ENCODE measurements at regions not wholly inside any gene's neighbourhood (a gene's known extent, or its start where the extent isn't known, plus 50 kb on each side); places are given as distances from the start of the nearest gene placed in this dataset.

GRCh38 chr14:35229792-35230089 is 62.4 kb upstream of the PSMA6 start:
- Mint-ChIP-seq H3K27ac (peak overlapping the region; percentile 24), H3K36me3 (peaks cover 3% of the 10 kb centered on the region), H3K4me1 (peaks cover 23% of the 10 kb centered on the region), H3K9me3 (no peaks in the 10 kb centered on the region), H3K4me3 (no peak overlapping the region), H3K27me3 (no peaks in the 10 kb centered on the region)
- DNase-seq (no peak), ATAC-seq (ENCODE audit: low read depth) (no peak)
- POLR2A ChIA-PET: interaction anchor here (0.6 to 3.3 kb wide), 4 partner anchors 29 to 174 kb away, joined by 4 to 33 read pairs (median 8); partner anchors contain the start of gene NFKBIA

GRCh38 chr14:35231207-35231760 is 60.9 kb upstream of the PSMA6 start:
- H3K36me3 Mint-ChIP-seq: peaks cover 5% of the 10 kb centered on the region
- no peak overlapping the region for H3K27ac Mint-ChIP-seq
- ATAC-seq (ENCODE audit: low read depth) (no peak), DNase-seq (no peak)
- H3K4me1 Mint-ChIP-seq: peaks cover 23% of the 10 kb centered on the region
- H3K9me3 Mint-ChIP-seq: no peaks in the 10 kb centered on the region
- no peak overlapping the region for H3K4me3 Mint-ChIP-seq
- POLR2A ChIA-PET: interaction anchor here (0.6 to 3.3 kb wide), 7 partner anchors 10 to 638 kb away, joined by 3 to 33 read pairs (median 5); partner anchors contain the start of genes NFKBIA and PSMA6
- no peaks in the 10 kb centered on the region for H3K27me3 Mint-ChIP-seq

- Mint-ChIP-seq H3K4me1 (peaks cover 23% of the 10 kb centered on the region), H3K27ac (no peak overlapping the region), H3K27me3 (no peaks in the 10 kb centered on the region), H3K36me3 (peaks cover 11% of the 10 kb centered on the region), H3K4me3 (no peak overlapping the region), H3K9me3 (no peaks in the 10 kb centered on the region)
- DNase-seq: no peak
- ATAC-seq (ENCODE audit: low read depth): no peak
- POLR2A ChIA-PET: interaction anchor here (0.6 kb wide), 1 partner anchor 182 kb away, joined by 3 read pairs; no protein-coding TSS in a partner anchor
Observed at GRCh38 chr14:35234012-35234805, 58.0 kb upstream of the PSMA6 start.

- DNase-seq (no peak), ATAC-seq (ENCODE audit: low read depth) (no peak)
- POLR2A ChIA-PET: interaction anchor here (0.6 to 1.1 kb wide), 4 partner anchors 50 to 181 kb away, joined by 3 to 10 read pairs (median 4); no protein-coding TSS in a partner anchor
- peaks cover 12% of the 10 kb centered on the region for H3K36me3 Mint-ChIP-seq
- no peaks in the 10 kb centered on the region for H3K27me3 Mint-ChIP-seq
- no peak overlapping the region for H3K27ac Mint-ChIP-seq
- no peaks in the 10 kb centered on the region for H3K9me3 Mint-ChIP-seq
- peaks cover 16% of the 10 kb centered on the region for H3K4me1 Mint-ChIP-seq
- H3K4me3 Mint-ChIP-seq: no peak overlapping the region
Observed at GRCh38 chr14:35235840-35236239, 56.3 kb upstream of the PSMA6 start.

- Mint-ChIP-seq H3K36me3 (peaks cover 12% of the 10 kb centered on the region), H3K27me3 (no peaks in the 10 kb centered on the region), H3K27ac (no peak overlapping the region), H3K4me3 (no peak overlapping the region), H3K4me1 (peaks cover 9% of the 10 kb centered on the region), H3K9me3 (no peaks in the 10 kb centered on the region)
- POLR2A ChIA-PET: interaction anchor here (0.7 kb wide), 1 partner anchor 8 kb away, joined by 3 read pairs; no protein-coding TSS in a partner anchor
- DNase-seq (no peak), ATAC-seq (ENCODE audit: low read depth) (no peak)
Observed at GRCh38 chr14:35236806-35237205, 55.4 kb upstream of the PSMA6 start.

GRCh38 chr14:35240231-35240630 is 52.0 kb upstream of the PSMA6 start:
- Mint-ChIP-seq H3K36me3 (peaks cover 11% of the 10 kb centered on the region), H3K27ac (no peak overlapping the region), H3K9me3 (no peaks in the 10 kb centered on the region), H3K4me1 (peaks cover 8% of the 10 kb centered on the region), H3K4me3 (no peak overlapping the region), H3K27me3 (no peaks in the 10 kb centered on the region)
- no peak for DNase-seq
- no peak for ATAC-seq (ENCODE audit: low read depth)
- POLR2A ChIA-PET: interaction anchor here (0.7 kb wide), 1 partner anchor 165 kb away, joined by 3 read pairs; no protein-coding TSS in a partner anchor
